Stimulated activated CD8-positive, alpha-beta memory T cell treated with anti-CD3 and anti-CD28 coated beads, Interleukin-7, amount 100 ng/mL, for 48 hours (primary cell): ENCODE measurements at regions not wholly inside any gene's neighbourhood (a gene's known extent, or its start where the extent isn't known, plus 50 kb on each side); places are given as distances from the start of the nearest gene placed in this dataset.

Experiments used
- DNase-seq, 2 donors: peaks; one replicate each; pipeline ENCODE4 v3.0.0-alpha.2; 2020; ENCODE audit warnings: low read depth in 1 of 2; ENCODE audit errors: extremely low read depth in 1 of 2

GRCh38 chr12:123078120-123078465, 72.8 kb downstream of the PITPNM2 start:
- no peak for DNase-seq

DNA sequence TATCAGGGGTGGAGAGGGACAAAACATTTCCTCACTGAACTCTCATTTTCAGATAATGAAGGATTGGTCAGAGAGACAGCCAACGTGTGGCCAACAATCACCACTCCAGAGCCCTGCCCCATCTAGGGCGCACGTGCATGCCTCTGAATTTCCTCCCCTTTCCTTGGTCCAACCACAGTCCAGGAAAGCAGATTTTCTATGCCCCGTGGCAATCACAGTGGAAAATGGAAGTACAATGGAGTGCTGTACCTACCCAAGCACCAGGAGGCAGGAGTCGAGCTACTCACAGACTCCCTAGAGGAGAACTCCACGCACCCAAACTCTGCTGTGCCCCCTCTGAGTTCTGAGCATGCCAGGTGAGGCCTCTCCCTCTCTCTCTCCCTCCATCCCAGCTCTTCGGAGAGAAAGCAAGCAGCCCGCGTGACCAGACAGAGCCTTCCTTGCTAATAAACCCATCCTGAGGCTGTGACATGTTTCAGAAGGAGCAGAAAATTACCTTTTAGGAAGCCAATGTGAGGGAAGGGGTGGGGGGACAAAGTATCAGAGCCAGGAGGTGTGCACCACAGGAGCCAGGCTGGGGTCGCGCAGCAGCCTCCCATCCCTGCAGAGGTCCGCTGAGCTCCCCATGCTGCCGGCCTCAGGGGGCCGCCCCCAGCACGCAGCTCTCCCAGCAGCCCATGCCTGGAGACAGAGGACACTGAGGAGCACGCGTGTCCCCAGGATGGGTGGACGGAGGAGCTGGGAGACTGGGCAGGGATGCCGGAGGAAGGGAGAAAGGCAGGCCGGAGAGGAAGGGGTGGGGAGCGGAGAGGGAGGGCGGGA, 73.4 kb downstream of the PITPNM2 start:
- no peak for DNase-seq

GRCh38 chr12:123076604-123077297, 74.1 kb downstream of the PITPNM2 start:
- DNase-seq, result peak; percentile 42 to 72

- peak; percentile 57 to 79 for DNase-seq
These were observed 75.2 kb downstream of the PITPNM2 start for GRCh38 chr12:123075646-123076171.

- DNase-seq, result no peak
These were observed 75.7 kb downstream of the PITPNM2 start for GRCh38 chr12:123075087-123075645.

- no peak for DNase-seq
These were observed 76.7 kb downstream of the PITPNM2 start for GRCh38 chr12:123073962-123074801.

DNA sequence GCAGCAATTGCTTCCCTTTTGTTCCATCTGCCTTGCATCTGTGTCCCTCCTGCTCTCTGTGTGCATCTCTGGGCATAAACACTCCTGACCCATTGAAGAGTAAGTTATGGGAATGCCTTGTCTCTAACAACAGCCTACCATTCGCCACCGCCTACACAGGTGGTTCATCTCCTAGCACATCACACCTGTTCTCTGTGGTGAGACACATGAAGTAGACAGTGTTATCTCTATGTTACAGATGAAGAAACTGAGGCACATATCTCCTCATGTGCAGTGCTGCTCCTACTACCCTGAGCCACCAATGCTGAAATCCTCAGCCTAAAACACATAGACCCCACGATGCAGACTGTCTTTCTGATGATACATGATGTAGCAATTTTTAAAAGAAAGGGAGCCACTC, 77.6 kb downstream of the PITPNM2 start:
- no peak for DNase-seq

GRCh38 chr12:123071857-123072256, 79.0 kb downstream of the PITPNM2 start:
- no peak for DNase-seq

- no peak for DNase-seq
These were observed 79.6 kb downstream of the PITPNM2 start for GRCh38 chr12:123071099-123071800.

- DNase-seq, result no peak
These were observed 80.4 kb downstream of the PITPNM2 start for GRCh38 chr12:123070267-123071081.

- DNase-seq, result no peak
These were observed 81.2 kb downstream of the PITPNM2 start for GRCh38 chr12:123069436-123070266.

DNA sequence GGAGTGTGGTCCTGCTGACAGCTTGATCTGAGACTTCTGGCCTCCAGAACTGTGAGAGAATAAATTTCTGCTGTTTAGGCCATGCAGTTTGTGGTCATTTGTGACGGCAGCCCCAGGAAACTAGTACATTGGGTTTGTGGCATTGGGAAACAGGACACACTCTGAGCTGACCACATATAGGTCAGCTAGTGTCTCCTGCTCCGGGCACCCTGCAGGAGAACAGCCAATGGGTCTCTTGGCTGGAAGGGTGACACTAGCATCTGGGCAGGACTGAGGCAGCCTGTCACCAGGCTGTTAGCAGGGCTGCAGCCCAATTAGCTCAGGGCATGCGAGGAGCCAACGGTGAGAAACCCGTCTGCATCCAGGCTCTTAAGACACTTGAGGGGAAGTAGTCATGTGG, 83.2 kb downstream of the PITPNM2 start:
- no peak for DNase-seq

GRCh38 chr12:123066384-123066710, 84.5 kb downstream of the PITPNM2 start:
- no peak for DNase-seq

GRCh38 chr12:123065676-123066383, 85.1 kb downstream of the PITPNM2 start:
- no peak for DNase-seq

- DNase-seq, result no peak
These were observed 84.6 kb downstream of the ARL6IP4 start for GRCh38 chr12:123064885-123065619.

- no peak for DNase-seq
These were observed 83.9 kb downstream of the ARL6IP4 start for GRCh38 chr12:123064366-123064765.

DNA sequence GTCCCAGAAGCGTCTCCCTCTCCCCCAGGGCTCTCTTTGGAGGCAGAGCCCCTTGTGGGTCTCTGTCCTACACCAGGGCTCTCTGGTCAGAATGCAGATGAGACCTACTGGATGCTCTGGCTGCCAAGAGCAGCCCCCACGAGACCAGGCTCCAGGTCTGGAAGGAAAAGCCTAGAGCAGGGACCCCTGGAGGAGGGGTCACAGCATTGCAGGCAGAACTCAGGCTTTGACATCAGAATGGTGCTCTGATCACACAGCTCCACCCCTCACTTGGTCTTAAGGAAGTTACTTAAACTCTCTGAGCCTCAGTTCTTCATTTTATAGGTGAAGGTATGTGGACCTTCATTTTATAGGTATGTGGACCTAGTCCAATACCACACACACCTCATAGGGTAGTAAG, 83.1 kb downstream of the ARL6IP4 start:
- no peak for DNase-seq
